ENCODE measurements at regions not wholly inside any gene's neighbourhood (a gene's known extent, or its start where the extent isn't known, plus 50 kb on each side); places are given as distances from the start of the nearest gene placed in this dataset.

- TF ChIP-seq, protein P1, sequence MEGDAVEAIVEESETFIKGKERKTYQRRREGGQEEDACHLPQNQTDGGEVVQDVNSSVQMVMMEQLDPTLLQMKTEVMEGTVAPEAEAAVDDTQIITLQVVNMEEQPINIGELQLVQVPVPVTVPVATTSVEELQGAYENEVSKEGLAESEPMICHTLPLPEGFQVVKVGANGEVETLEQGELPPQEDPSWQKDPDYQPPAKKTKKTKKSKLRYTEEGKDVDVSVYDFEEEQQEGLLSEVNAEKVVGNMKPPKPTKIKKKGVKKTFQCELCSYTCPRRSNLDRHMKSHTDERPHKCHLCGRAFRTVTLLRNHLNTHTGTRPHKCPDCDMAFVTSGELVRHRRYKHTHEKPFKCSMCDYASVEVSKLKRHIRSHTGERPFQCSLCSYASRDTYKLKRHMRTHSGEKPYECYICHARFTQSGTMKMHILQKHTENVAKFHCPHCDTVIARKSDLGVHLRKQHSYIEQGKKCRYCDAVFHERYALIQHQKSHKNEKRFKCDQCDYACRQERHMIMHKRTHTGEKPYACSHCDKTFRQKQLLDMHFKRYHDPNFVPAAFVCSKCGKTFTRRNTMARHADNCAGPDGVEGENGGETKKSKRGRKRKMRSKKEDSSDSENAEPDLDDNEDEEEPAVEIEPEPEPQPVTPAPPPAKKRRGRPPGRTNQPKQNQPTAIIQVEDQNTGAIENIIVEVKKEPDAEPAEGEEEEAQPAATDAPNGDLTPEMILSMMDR (IDR thresholded peaks at IDR 0.05; ENCODE audit: control insufficient read depth, insufficient read depth, low read depth, low read length, missing control alignments), result no peak
- no peak overlapping the region for H3K4me3 ChIP-seq (ENCODE audit: control insufficient read depth, low read depth, low read length)
- no peak for DNase-seq (ENCODE audit: low read depth)
Measured at GRCh38 chr9:26310294-26310693, 582.3 kb downstream of the CAAP1 start.

DNA sequence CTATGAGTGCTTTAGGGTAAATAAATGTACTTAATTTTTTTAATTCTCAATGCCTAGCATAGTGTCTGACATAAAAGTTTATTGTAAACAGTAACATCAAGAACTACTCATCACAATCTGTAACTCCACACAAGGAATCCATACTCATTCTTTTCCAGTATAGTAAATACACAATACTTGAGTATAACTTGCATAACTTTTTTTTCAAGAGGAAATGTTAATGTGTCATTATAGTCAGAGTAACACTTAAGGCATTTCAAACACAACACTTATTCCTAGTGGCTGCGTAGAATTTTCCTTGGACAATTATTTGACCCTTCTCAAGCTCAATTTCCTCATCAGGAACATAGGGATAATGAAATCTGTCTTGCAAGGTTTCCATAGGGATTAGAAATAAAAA, 584.3 kb downstream of the CAAP1 start:
- no peak for DNase-seq (ENCODE audit: low read depth)
- TF ChIP-seq, protein P1 (IDR thresholded peaks at IDR 0.05; ENCODE audit: control insufficient read depth, insufficient read depth, low read depth, low read length, missing control alignments), result no peak

GRCh38 chr9:26301659-26302058, 590.9 kb downstream of the CAAP1 start:
- no peak for DNase-seq (ENCODE audit: low read depth)
- TF ChIP-seq, protein P1 (IDR thresholded peaks at IDR 0.05; ENCODE audit: control insufficient read depth, insufficient read depth, low read depth, low read length, missing control alignments), result no peak
- H3K4me3 ChIP-seq (ENCODE audit: control insufficient read depth, low read depth, low read length), result no peak overlapping the region

More for the DNA sequence above, 584.3 kb downstream of the CAAP1 start:
- no peak overlapping the region for H3K4me3 ChIP-seq (ENCODE audit: control insufficient read depth, low read depth, low read length)

- TF ChIP-seq, protein P1 (IDR thresholded peaks at IDR 0.05; ENCODE audit: control insufficient read depth, insufficient read depth, low read depth, low read length, missing control alignments), result no peak
- no peak for DNase-seq (ENCODE audit: low read depth)
- no peak overlapping the region for H3K4me3 ChIP-seq (ENCODE audit: control insufficient read depth, low read depth, low read length)
Measured at GRCh38 chr9:26301046-26301445, 591.6 kb downstream of the CAAP1 start.

DNA sequence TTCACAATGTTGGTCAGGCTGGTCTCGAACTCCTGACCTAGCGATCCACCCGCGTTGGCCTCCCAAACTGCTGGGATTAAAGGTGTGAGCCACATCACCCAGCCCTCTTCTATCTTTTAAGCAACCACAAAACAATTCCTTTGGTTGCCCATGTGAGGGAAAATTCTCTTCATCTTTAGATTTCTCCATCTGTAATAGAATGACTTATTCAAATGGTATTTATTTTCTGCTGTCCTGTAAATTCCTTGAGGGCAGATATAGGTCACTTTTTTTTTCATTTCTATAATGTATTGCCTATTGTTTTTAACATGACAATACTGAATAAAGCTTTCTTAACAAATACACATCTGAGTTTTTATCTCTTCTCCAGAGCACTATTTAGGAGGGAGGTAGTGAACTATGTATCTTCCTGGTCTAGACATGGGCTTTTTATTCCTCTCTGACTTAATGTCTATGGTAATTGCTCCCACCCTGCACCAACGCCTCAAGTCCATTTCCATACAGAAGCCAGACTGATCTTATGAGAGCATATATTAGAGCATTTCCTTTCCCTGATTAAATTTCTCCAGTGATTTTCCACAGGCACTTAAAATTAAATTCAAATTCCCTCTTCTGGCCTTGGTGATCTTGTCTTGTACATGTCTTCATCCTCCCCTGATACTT, 595.6 kb downstream of the CAAP1 start:
- no peak overlapping the region for H3K4me3 ChIP-seq (ENCODE audit: control insufficient read depth, low read depth, low read length)
- DNase-seq (ENCODE audit: low read depth), result peak; percentile 38
- TF ChIP-seq, protein P1 (IDR thresholded peaks at IDR 0.05; ENCODE audit: control insufficient read depth, insufficient read depth, low read depth, low read length, missing control alignments), result no peak

DNA sequence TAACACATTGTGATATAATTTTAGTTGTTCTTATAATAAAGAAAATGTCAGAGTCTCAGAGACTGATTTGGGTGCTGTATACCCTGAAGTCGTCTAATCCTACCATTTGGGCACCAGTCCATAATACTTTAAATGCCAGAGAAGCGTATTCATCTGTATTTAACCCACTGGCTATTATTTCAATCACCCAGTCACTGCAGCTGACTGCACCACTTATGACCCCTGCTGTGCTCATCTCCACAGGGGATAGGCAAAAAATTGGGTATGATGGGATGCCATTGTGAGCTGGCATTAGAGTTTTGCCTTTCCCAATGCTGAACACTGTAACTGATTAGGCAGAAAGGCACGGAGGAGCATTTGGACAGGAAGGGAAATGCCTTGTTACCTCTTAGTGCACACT, 599.7 kb downstream of the CAAP1 start:
- H3K4me3 ChIP-seq (ENCODE audit: control insufficient read depth, low read depth, low read length), result no peak overlapping the region
- DNase-seq (ENCODE audit: low read depth), result peak; percentile 24
- TF ChIP-seq, protein P1 (IDR thresholded peaks at IDR 0.05; ENCODE audit: control insufficient read depth, insufficient read depth, low read depth, low read length, missing control alignments), result no peak

All from AG09309 (cell line).